ENCODE measurements at regions not wholly inside any gene's neighbourhood (a gene's known extent, or its start where the extent isn't known, plus 50 kb on each side); places are given as distances from the start of the nearest gene placed in this dataset.

GRCh38 chr2:207341804-207342203 is 176.1 kb upstream of the KLF7 start:
- TF ChIP-seq SIN3A (IDR thresholded peaks at IDR 0.05; ENCODE audit: borderline replicate concordance, insufficient read depth, low read length) = no peak
- TF ChIP-seq REST (IDR thresholded peaks at IDR 0.05; ENCODE audit: insufficient read depth in 1 of 2, low read depth in 2 of 2, low read length in 2 of 2) = no peak
- no peak for TF ChIP-seq POLR2AphosphoS5 (IDR thresholded peaks at IDR 0.05; ENCODE audit: low read depth, low read length)
